ENCODE measurements at regions not wholly inside any gene's neighbourhood (a gene's known extent, or its start where the extent isn't known, plus 50 kb on each side); places are given as distances from the start of the nearest gene placed in this dataset.

- TF ChIP-seq, protein P1, sequence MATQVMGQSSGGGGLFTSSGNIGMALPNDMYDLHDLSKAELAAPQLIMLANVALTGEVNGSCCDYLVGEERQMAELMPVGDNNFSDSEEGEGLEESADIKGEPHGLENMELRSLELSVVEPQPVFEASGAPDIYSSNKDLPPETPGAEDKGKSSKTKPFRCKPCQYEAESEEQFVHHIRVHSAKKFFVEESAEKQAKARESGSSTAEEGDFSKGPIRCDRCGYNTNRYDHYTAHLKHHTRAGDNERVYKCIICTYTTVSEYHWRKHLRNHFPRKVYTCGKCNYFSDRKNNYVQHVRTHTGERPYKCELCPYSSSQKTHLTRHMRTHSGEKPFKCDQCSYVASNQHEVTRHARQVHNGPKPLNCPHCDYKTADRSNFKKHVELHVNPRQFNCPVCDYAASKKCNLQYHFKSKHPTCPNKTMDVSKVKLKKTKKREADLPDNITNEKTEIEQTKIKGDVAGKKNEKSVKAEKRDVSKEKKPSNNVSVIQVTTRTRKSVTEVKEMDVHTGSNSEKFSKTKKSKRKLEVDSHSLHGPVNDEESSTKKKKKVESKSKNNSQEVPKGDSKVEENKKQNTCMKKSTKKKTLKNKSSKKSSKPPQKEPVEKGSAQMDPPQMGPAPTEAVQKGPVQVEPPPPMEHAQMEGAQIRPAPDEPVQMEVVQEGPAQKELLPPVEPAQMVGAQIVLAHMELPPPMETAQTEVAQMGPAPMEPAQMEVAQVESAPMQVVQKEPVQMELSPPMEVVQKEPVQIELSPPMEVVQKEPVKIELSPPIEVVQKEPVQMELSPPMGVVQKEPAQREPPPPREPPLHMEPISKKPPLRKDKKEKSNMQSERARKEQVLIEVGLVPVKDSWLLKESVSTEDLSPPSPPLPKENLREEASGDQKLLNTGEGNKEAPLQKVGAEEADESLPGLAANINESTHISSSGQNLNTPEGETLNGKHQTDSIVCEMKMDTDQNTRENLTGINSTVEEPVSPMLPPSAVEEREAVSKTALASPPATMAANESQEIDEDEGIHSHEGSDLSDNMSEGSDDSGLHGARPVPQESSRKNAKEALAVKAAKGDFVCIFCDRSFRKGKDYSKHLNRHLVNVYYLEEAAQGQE (IDR thresholded peaks at IDR 0.05; ENCODE audit: borderline replicate concordance), result no peak
- TF ChIP-seq, protein P1 (CRISPR knock-in tag; IDR thresholded peaks at IDR 0.05; ENCODE audit: low read depth), result peak; percentile 81
- TF ChIP-seq HDAC8 (tag; IDR thresholded peaks at IDR 0.05) (peak; percentile 68; the same call in 1 of the 2 replicates), POLR2AphosphoS5 (IDR thresholded peaks at IDR 0.05; ENCODE audit: control insufficient read depth, insufficient read depth, low read depth, low read length) (peak; percentile 79), FOXA3 (CRISPR knock-in tag; conservative IDR thresholded peaks at IDR 0.05 in 1 of 2, IDR thresholded peaks at IDR 0.05 in 1 of 2) (peak in 1 of 2 experiments; percentile 55; a peak in 1 of 4 replicates), YY1 (IDR thresholded peaks at IDR 0.05; ENCODE audit: borderline replicate concordance in 1 of 3, control insufficient read depth in 1 of 3, extremely low read depth in 1 of 3, insufficient read depth in 3 of 3, insufficient read length in 1 of 3, insufficient replicate concordance in 2 of 3, low read depth in 1 of 3, low read length in 2 of 3) (peak in 2 of 3 experiments; percentile 77 to 86), ZNF41 (CRISPR knock-in tag; conservative IDR thresholded peaks at IDR 0.05) (no peak), ZNF436 (CRISPR knock-in tag; IDR thresholded peaks at IDR 0.05) (no peak), MEIS2 (IDR thresholded peaks at IDR 0.05; ENCODE audit: partially characterized antibody) (peak; percentile 58), ZNF224 (CRISPR knock-in tag; IDR thresholded peaks at IDR 0.05) (no peak), ZNF146 (CRISPR knock-in tag; IDR thresholded peaks at IDR 0.05; ENCODE audit: unreplicated experiment) (no peak), HNRNPK (IDR thresholded peaks at IDR 0.05; ENCODE audit: low read depth, low read length, poor library complexity, severe bottlenecking) (no peak), SMARCC2 (IDR thresholded peaks at IDR 0.05; ENCODE audit: low read depth) (no peak; the same call in 1 of the 2 replicates), GTF2F1 (IDR thresholded peaks at IDR 0.05; ENCODE audit: low read depth, low read length) (peak; percentile 54)
- TF ChIP-seq, protein P2, sequence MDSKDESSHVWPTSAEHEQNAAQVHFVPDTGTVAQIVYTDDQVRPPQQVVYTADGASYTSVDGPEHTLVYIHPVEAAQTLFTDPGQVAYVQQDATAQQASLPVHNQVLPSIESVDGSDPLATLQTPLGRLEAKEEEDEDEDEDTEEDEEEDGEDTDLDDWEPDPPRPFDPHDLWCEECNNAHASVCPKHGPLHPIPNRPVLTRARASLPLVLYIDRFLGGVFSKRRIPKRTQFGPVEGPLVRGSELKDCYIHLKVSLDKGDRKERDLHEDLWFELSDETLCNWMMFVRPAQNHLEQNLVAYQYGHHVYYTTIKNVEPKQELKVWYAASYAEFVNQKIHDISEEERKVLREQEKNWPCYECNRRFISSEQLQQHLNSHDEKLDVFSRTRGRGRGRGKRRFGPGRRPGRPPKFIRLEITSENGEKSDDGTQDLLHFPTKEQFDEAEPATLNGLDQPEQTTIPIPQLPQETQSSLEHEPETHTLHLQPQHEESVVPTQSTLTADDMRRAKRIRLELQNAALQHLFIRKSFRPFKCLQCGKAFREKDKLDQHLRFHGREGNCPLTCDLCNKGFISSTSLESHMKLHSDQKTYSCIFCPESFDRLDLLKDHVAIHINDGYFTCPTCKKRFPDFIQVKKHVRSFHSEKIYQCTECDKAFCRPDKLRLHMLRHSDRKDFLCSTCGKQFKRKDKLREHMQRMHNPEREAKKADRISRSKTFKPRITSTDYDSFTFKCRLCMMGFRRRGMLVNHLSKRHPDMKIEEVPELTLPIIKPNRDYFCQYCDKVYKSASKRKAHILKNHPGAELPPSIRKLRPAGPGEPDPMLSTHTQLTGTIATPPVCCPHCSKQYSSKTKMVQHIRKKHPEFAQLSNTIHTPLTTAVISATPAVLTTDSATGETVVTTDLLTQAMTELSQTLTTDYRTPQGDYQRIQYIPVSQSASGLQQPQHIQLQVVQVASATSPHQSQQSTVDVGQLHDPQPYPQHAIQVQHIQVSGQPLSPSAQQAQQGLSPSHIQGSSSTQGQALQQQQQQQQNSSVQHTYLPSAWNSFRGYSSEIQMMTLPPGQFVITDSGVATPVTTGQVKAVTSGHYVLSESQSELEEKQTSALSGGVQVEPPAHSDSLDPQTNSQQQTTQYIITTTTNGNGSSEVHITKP (IDR thresholded peaks at IDR 0.05; ENCODE audit: partially characterized antibody), result peak; percentile 94
Observed at GRCh38 chr6:4018171-4018923, 60.6 kb downstream of the FAM217A start (continued).
